Transverse colon (tissue), 3 donors: ENCODE measurements at regions not wholly inside any gene's neighbourhood (a gene's known extent, or its start where the extent isn't known, plus 50 kb on each side); places are given as distances from the start of the nearest gene placed in this dataset.

Source experiments
- POLR2A ChIP-seq: fragments of 450-650 bp; IDR thresholded peaks from one replicate; pipeline ENCODE4 v1.6.1; 2016; ENCODE audit warnings: antibody characterized with exemption, mild to moderate bottlenecking, moderate library complexity
- TF ChIP-seq, protein P1 (sequence below), 5 experiments: fragments of 200-600 bp in 3 of 5; fragments of 450-650 bp in 2 of 5; sonication (generic) in 3 of 5; IDR thresholded peaks; 1 replicate in 2 of 5; 2 replicates in 3 of 5; pipeline ENCODE4 v1.5.1; 2016 to 2017; ENCODE audit warnings: antibody characterized with exemption in 5 of 5, inconsistent platforms in 3 of 5, mild to moderate bottlenecking in 2 of 5, moderate library complexity in 1 of 5

DNA sequence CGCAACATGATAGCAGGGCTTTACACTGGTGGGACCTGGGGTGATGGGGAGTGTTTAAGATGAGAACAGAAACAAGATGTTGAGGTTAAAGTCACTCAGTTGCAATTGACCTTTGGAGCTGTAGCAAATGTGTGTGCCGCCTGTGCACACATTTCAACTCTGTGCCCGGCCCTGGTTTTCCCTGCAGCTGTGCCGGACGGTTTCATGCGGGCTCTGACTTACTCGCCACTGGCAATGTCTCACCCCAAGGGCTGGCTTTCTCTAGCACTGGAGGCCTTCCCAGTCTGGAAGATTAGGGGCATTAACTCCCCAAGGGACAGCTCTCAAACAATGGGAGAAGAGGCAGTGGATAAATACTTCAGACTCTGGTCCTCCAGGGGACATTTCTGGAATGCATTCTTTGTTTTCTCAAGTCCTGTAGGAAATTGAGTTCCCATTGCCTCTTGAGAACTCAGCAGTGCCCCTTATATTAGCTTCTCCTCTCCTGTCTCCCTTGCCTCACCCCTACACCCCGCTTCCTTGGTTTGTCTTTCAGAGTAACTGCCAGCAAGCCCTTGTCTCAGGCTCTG is 152.5 kb downstream of the EDEM1 start:
- TF ChIP-seq, protein P1, sequence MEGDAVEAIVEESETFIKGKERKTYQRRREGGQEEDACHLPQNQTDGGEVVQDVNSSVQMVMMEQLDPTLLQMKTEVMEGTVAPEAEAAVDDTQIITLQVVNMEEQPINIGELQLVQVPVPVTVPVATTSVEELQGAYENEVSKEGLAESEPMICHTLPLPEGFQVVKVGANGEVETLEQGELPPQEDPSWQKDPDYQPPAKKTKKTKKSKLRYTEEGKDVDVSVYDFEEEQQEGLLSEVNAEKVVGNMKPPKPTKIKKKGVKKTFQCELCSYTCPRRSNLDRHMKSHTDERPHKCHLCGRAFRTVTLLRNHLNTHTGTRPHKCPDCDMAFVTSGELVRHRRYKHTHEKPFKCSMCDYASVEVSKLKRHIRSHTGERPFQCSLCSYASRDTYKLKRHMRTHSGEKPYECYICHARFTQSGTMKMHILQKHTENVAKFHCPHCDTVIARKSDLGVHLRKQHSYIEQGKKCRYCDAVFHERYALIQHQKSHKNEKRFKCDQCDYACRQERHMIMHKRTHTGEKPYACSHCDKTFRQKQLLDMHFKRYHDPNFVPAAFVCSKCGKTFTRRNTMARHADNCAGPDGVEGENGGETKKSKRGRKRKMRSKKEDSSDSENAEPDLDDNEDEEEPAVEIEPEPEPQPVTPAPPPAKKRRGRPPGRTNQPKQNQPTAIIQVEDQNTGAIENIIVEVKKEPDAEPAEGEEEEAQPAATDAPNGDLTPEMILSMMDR (IDR thresholded peaks at IDR 0.05), result no peak
- TF ChIP-seq POLR2A, result no peak
